ENCODE measurements at regions not wholly inside any gene's neighbourhood (a gene's known extent, or its start where the extent isn't known, plus 50 kb on each side); places are given as distances from the start of the nearest gene placed in this dataset.
A peak's percentile ranks its signal among the peaks of the same experiment; 100 is the strongest.

DNA sequence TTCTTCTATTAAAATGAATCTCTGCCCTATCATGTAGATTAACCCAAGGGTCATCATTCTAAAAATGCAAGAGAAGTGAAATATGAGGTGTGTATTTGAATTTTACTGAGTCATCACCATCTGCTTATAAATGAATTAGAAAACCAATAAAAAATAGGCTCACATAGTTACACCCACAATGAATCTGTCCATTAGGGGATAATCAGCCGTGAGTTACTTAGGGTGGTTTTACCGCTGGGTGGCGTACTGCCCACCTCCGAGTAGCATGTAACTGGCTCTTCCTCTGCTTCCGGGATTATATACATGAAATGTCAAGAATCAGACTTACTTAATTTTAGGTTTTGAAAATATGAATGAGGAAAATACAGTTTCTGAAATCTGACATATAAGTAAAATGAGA, 332.9 kb upstream of the CCNG1 start:
- DNase-seq (ENCODE audit: unreplicated experiment), result peak; percentile 33
- ChIA-PET CTCF (interaction anchor here (0.5 to 1.6 kb wide), 6 partner anchors 8 to 174 kb away, joined by 3 to 6 read pairs (median 3); no protein-coding TSS in a partner anchor), POLR2A (no interaction called here)
- TF ChIP-seq, protein P1, sequence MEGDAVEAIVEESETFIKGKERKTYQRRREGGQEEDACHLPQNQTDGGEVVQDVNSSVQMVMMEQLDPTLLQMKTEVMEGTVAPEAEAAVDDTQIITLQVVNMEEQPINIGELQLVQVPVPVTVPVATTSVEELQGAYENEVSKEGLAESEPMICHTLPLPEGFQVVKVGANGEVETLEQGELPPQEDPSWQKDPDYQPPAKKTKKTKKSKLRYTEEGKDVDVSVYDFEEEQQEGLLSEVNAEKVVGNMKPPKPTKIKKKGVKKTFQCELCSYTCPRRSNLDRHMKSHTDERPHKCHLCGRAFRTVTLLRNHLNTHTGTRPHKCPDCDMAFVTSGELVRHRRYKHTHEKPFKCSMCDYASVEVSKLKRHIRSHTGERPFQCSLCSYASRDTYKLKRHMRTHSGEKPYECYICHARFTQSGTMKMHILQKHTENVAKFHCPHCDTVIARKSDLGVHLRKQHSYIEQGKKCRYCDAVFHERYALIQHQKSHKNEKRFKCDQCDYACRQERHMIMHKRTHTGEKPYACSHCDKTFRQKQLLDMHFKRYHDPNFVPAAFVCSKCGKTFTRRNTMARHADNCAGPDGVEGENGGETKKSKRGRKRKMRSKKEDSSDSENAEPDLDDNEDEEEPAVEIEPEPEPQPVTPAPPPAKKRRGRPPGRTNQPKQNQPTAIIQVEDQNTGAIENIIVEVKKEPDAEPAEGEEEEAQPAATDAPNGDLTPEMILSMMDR (IDR thresholded peaks at IDR 0.05; ENCODE audit: unreplicated experiment), result no peak
- Mint-ChIP-seq H3K36me3 (ENCODE audit: insufficient read depth, unreplicated experiment) (no peaks in the 10 kb centered on the region), H3K4me3 (ENCODE audit: unreplicated experiment) (no peak overlapping the region), H3K4me1 (ENCODE audit: insufficient read depth, unreplicated experiment) (peaks cover 16% of the 10 kb centered on the region), H3K27ac (ENCODE audit: low read depth, unreplicated experiment) (no peak overlapping the region), H3K9me3 (ENCODE audit: unreplicated experiment) (no peaks in the 10 kb centered on the region), H3K27me3 (ENCODE audit: insufficient read depth, unreplicated experiment) (peaks cover 45% of the 10 kb centered on the region)
- BruUV-seq (replicated peaks), result no TSS peak
- intact Hi-C loops (cut with micrococcal nuclease), result no loop called here

DNA sequence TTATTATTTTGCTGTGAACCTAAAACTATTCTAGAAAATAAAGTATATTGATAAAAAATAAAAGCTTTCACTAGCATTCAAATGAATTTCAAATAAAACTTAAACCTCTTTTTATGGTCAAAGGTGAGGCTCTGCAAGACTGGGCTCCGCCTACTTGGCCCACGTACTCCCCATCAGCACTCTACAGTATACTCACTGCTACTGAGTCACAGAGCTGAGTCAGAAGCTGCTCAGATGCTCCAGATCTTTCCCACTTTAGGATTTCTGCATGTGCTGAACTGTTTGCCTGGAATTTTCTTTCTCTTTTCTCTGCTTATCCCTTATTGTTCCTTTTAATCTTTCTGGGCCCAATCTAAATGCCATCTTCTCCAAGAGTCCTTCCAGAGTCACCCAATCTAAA, 331.9 kb upstream of the CCNG1 start:
- CTCF ChIA-PET, result interaction anchor here (0.9 to 1.6 kb wide), 5 partner anchors 9 to 173 kb away, joined by 3 to 6 read pairs (median 3); no protein-coding TSS in a partner anchor
- no TSS peak for BruUV-seq (replicated peaks)
- no peaks in the 10 kb centered on the region for H3K9me3 Mint-ChIP-seq (ENCODE audit: unreplicated experiment)
- H3K27me3 Mint-ChIP-seq (ENCODE audit: insufficient read depth, unreplicated experiment), result peaks cover 50% of the 10 kb centered on the region
- H3K4me1 Mint-ChIP-seq (ENCODE audit: insufficient read depth, unreplicated experiment), result peaks cover 16% of the 10 kb centered on the region
- no peak overlapping the region for H3K27ac Mint-ChIP-seq (ENCODE audit: low read depth, unreplicated experiment)
- POLR2A ChIA-PET, result interaction anchor here (0.5 to 0.7 kb wide), 3 partner anchors 22 to 1179 kb away, joined by 3 read pairs; no protein-coding TSS in a partner anchor
- TF ChIP-seq, protein P1 (IDR thresholded peaks at IDR 0.05; ENCODE audit: unreplicated experiment), result no peak
- intact Hi-C loops (cut with micrococcal nuclease), result no loop called here
- peak; percentile 83 for DNase-seq (ENCODE audit: unreplicated experiment)
- no peak overlapping the region for H3K4me3 Mint-ChIP-seq (ENCODE audit: unreplicated experiment)
- no peaks in the 10 kb centered on the region for H3K36me3 Mint-ChIP-seq (ENCODE audit: insufficient read depth, unreplicated experiment)

DNA sequence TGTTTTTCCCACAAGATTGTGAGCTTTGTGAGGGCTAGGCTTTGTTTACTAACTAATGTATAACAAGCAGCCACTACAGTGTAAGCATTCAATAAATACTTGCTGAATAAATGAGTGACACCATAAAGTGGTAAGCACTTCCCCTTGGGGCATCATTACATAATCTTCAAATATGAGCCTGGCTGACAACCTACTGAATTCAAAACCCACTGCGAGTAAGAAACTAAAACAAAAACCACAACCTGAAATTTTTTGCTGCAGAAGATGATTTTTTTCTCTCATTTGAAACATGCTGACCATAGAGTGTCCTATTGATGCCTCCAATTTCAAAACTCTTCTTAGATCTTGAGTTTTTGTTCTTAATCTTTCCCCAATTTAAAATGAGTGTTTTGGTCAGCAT, 331.3 kb upstream of the CCNG1 start:
- BruUV-seq (replicated peaks), result no TSS peak
- TF ChIP-seq, protein P1 (IDR thresholded peaks at IDR 0.05; ENCODE audit: unreplicated experiment), result no peak
- intact Hi-C loops (cut with micrococcal nuclease), result no loop called here
- H3K4me3 Mint-ChIP-seq (ENCODE audit: unreplicated experiment), result no peak overlapping the region
- peaks cover 50% of the 10 kb centered on the region for H3K27me3 Mint-ChIP-seq (ENCODE audit: insufficient read depth, unreplicated experiment)
- peak; percentile 38 for DNase-seq (ENCODE audit: unreplicated experiment)
- CTCF ChIA-PET, result interaction anchor here (1.1 to 1.6 kb wide), 2 partner anchors 11 to 40 kb away, joined by 3 to 4 read pairs; no protein-coding TSS in a partner anchor
- peaks cover 16% of the 10 kb centered on the region for H3K4me1 Mint-ChIP-seq (ENCODE audit: insufficient read depth, unreplicated experiment)
- POLR2A ChIA-PET, result interaction anchor here (0.5 to 0.7 kb wide), 3 partner anchors 23 to 1099 kb away, joined by 3 read pairs; no protein-coding TSS in a partner anchor
- no peak overlapping the region for H3K27ac Mint-ChIP-seq (ENCODE audit: low read depth, unreplicated experiment)
- H3K9me3 Mint-ChIP-seq (ENCODE audit: unreplicated experiment), result no peaks in the 10 kb centered on the region
- H3K36me3 Mint-ChIP-seq (ENCODE audit: insufficient read depth, unreplicated experiment), result no peaks in the 10 kb centered on the region

DNA sequence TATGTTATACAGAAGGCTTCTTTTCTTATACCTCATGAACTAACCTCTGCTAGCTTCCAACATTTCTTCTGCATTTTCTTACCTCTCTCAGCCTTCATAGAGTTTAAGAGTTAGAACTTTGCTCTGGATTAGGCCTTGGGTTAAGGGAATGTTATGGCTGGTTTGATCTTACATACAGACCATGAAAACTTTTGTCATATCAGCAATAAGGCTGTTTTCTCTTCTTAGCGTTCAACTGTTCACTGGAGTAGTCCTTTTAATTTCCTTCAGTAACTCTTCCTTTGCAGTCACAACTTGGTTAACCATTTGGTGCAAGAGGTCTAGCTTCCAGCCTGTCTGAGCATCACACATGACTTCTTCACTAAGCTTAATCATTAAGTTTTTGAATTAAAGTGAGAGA, 329.0 kb upstream of the CCNG1 start:
- TF ChIP-seq, protein P1 (IDR thresholded peaks at IDR 0.05; ENCODE audit: unreplicated experiment), result no peak
- POLR2A ChIA-PET, result interaction anchor here (0.6 kb wide), 1 partner anchor 19 kb away, joined by 4 read pairs; no protein-coding TSS in a partner anchor
- no peak for DNase-seq (ENCODE audit: unreplicated experiment)
- CTCF ChIA-PET, result interaction anchor here (0.6 to 1.6 kb wide), 4 partner anchors 15 to 102 kb away, joined by 3 to 6 read pairs (median 4); no protein-coding TSS in a partner anchor
- H3K36me3 Mint-ChIP-seq (ENCODE audit: insufficient read depth, unreplicated experiment), result no peaks in the 10 kb centered on the region
- H3K9me3 Mint-ChIP-seq (ENCODE audit: unreplicated experiment), result no peaks in the 10 kb centered on the region
- H3K4me1 Mint-ChIP-seq (ENCODE audit: insufficient read depth, unreplicated experiment), result peaks cover 16% of the 10 kb centered on the region
- H3K4me3 Mint-ChIP-seq (ENCODE audit: unreplicated experiment), result no peak overlapping the region
- peaks cover 51% of the 10 kb centered on the region for H3K27me3 Mint-ChIP-seq (ENCODE audit: insufficient read depth, unreplicated experiment)
- H3K27ac Mint-ChIP-seq (ENCODE audit: low read depth, unreplicated experiment), result no peak overlapping the region
- no TSS peak for BruUV-seq (replicated peaks)
- intact Hi-C loops (cut with micrococcal nuclease), result no loop called here

Measured in MCF 10A (cell line).